Activated naive CD8-positive, alpha-beta T cell treated with anti-CD3 and anti-CD28 coated beads, Interleukin-2, amount 50 U/mL, for 24 hours (primary cell): ENCODE measurements at regions not wholly inside any gene's neighbourhood (a gene's known extent, or its start where the extent isn't known, plus 50 kb on each side); places are given as distances from the start of the nearest gene placed in this dataset.
A peak's percentile ranks its signal among the peaks of the same experiment; 100 is the strongest.

ENCODE experiments used
- ATAC-seq: fragments of 150-1000 bp; cut with Tn5 transposase; one replicate; pipeline ENCODE4 v1.10.0; 2021
- DNase-seq: peaks from one replicate; pipeline ENCODE4 v3.0.0; 2021
- H3K27ac Mint-ChIP-seq: one replicate; pipeline ENCODE4 v1.8.0; 2021; ENCODE audit warnings: mild to moderate bottlenecking, mixed read lengths
- H3K27me3 Mint-ChIP-seq: one replicate; pipeline ENCODE4 v1.8.0; 2021; ENCODE audit warnings: mixed read lengths
- H3K36me3 Mint-ChIP-seq: one replicate; pipeline ENCODE4 v1.8.0; 2021; ENCODE audit warnings: low read depth, mixed read lengths
- H3K4me1 Mint-ChIP-seq: one replicate; pipeline ENCODE4 v1.8.0; 2021; ENCODE audit warnings: mixed read lengths
- H3K4me3 Mint-ChIP-seq: one replicate; pipeline ENCODE4 v1.8.0; 2021; ENCODE audit warnings: mild to moderate bottlenecking, moderate library complexity, mixed read lengths
- H3K9me3 Mint-ChIP-seq: one replicate; pipeline ENCODE4 v1.8.0; 2021; ENCODE audit warnings: mixed read lengths

DNA sequence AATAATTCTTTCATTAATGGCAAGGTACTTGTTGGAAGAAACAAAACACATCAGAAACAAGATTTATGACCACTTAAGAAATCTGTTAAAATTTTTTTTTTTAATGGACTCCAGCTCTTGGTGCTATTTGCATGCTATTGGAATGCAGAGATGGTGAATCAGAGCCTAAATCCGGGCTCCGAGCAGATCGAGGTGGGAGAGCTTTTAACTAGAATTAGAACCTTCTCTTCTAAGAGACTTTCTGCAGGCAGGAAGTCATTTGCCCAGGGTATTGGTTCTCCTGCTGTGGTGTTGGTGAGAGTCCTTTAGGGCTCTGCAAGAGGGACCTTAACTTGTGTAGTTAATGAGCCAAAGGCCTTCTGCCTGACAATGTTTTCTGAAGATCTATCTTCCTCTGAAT, 419.4 kb downstream of the SNAPC1 start:
- H3K27ac Mint-ChIP-seq: no peak overlapping the region
- ATAC-seq (no peak), DNase-seq (no peak)
- H3K27me3 Mint-ChIP-seq: peaks cover 11% of the 10 kb centered on the region
- no peaks in the 10 kb centered on the region for H3K36me3 Mint-ChIP-seq
- H3K4me3 Mint-ChIP-seq: no peak overlapping the region
- no peaks in the 10 kb centered on the region for H3K4me1 Mint-ChIP-seq
- H3K9me3 Mint-ChIP-seq: no peaks in the 10 kb centered on the region

DNA sequence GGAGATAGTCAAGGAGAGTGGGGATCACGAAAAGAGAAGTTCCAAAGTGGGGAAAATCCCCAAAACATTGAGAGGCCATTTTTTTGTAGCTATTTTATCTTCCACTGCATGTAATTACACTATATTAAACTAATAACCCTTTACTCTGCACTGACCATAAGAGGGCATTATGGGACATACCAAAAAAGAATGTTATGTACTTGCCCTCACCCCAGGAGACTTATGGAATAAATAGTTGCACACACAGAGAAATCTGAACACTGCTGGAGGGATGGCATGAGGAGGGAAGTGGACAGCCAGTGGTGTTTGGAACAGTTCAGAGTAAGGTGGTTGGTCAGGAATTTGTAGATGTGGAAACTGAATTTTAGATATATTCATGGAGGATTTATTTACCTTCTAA, 422.9 kb downstream of the SNAPC1 start:
- DNase-seq: no peak
- no peaks in the 10 kb centered on the region for H3K4me1 Mint-ChIP-seq
- ATAC-seq: no peak
- peaks cover 9% of the 10 kb centered on the region for H3K27me3 Mint-ChIP-seq
- no peak overlapping the region for H3K4me3 Mint-ChIP-seq
- H3K27ac Mint-ChIP-seq: no peak overlapping the region
- no peaks in the 10 kb centered on the region for H3K36me3 Mint-ChIP-seq
- no peaks in the 10 kb centered on the region for H3K9me3 Mint-ChIP-seq

DNA sequence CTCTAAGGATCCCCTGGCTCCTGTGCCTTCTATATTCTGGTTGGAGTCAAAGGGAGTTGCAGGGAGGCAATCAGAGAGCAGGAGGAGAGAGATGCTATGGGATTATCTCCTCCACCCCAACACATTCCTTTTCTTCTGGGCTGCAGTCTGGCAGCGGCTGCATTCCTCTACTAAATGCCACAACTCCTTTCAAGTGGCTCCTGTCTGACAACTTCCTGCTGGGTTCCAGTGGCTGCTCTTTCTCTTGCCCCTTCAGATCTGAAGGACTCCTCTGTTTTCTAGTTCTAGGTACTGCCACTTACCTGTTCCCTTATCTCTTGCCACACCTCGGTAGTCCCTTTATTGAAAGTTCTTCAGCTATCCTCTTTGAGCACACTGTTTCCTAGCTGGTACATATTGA, 425.0 kb downstream of the SNAPC1 start:
- Mint-ChIP-seq H3K27me3 (peaks cover 9% of the 10 kb centered on the region), H3K9me3 (no peaks in the 10 kb centered on the region), H3K4me1 (no peaks in the 10 kb centered on the region), H3K27ac (no peak overlapping the region), H3K4me3 (no peak overlapping the region), H3K36me3 (no peaks in the 10 kb centered on the region)
- no peak for ATAC-seq
- DNase-seq: no peak

DNA sequence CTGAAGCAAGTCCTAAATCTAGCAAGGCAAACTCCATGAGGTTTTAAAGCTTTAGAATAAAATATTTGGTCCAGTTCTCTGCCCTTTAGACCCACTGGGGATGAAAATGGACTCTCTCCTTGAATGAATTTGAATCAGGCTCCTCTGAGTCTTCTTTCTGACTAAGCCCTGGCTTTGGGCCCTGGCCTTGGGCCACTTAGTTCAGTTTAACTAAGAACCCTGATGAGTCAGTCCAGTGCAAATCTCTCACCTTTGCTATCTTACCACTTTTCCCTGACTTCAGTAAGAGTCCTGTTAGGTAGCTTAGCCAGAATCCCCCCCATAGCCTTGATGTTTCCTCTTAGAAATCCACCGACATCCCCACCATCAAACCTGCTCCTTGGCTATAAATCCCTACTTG, 427.5 kb downstream of the SNAPC1 start:
- ATAC-seq (no peak), DNase-seq (no peak)
- H3K27me3 Mint-ChIP-seq: peaks cover 3% of the 10 kb centered on the region
- H3K4me1 Mint-ChIP-seq: no peaks in the 10 kb centered on the region
- no peaks in the 10 kb centered on the region for H3K36me3 Mint-ChIP-seq
- H3K9me3 Mint-ChIP-seq: no peaks in the 10 kb centered on the region
- H3K4me3 Mint-ChIP-seq: no peak overlapping the region
- no peak overlapping the region for H3K27ac Mint-ChIP-seq

DNA sequence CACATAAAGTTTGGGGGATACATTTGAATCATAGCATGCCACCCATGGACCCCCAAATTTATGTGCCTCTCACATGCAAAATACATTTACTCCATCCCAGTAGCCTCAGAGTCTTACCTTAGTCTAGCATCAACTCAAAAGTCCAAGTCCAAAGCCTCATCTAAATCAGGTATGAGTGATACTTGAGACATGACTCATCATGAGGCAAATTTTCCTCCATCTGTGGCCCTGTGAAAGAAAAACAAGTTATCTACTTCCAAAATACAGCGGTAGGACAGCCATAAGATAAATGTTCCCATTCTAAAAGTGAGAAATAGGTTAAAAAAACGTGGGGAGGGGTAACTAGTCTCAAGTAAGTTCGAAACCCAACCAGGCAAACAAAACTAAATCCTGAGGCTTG, 444.2 kb downstream of the SNAPC1 start:
- H3K4me1 Mint-ChIP-seq: no peaks in the 10 kb centered on the region
- peaks cover 11% of the 10 kb centered on the region for H3K27me3 Mint-ChIP-seq
- H3K9me3 Mint-ChIP-seq: peaks cover 5% of the 10 kb centered on the region
- DNase-seq: no peak
- no peak overlapping the region for H3K4me3 Mint-ChIP-seq
- no peaks in the 10 kb centered on the region for H3K36me3 Mint-ChIP-seq
- ATAC-seq: no peak
- H3K27ac Mint-ChIP-seq: no peak overlapping the region

DNA sequence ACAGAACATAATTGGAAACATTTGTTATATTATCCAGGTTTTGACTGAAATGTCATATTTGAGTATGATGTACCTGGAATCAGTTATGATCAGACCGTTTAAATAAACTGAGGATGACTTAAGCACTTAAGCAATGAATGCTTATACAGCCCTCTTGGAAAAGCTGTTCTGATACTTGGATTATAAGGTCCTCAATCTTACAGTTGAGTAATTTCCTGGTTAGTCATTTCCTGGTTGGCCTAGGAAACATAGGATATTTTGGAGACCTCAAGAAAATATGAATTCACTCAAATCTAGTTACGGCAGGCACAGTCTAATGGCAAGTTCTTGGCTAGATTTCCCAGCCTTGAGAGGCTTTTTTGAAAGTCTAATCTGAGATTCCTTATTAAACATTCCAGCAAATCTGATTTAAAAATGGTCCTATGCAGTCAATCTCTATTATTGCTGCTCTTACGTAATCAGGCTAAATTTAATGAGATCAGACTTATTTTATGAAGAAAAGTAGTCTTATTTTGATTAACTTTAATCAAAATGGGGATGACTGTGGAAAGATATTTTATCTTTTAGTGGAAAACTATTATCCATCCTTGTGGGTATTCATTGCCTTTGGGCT, 447.2 kb downstream of the SNAPC1 start:
- Mint-ChIP-seq H3K36me3 (no peaks in the 10 kb centered on the region), H3K27me3 (peaks cover 6% of the 10 kb centered on the region), H3K4me3 (no peak overlapping the region), H3K4me1 (no peaks in the 10 kb centered on the region), H3K9me3 (peaks cover 5% of the 10 kb centered on the region), H3K27ac (no peak overlapping the region)
- ATAC-seq: no peak
- no peak for DNase-seq

DNA sequence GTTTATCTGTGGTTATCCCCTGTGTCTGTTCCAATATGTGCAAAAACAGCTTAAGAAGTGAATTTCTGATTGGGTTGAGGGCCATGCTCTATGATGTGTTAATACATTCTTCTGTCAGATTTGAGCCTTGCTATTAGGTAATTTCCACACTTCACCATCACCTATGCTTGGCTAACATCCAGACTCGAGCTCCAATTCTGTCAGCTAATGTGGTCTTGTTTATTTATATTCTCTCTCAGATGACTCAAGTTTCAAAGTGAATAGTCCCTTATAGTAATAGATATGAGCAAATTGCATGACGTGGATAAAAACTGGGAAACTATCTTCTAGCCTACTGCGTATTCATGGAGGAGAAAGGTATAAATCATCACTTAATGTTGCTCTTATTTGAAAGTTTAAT, 451.3 kb downstream of the SNAPC1 start:
- Mint-ChIP-seq H3K4me1 (no peaks in the 10 kb centered on the region), H3K27me3 (peaks cover 6% of the 10 kb centered on the region), H3K9me3 (no peaks in the 10 kb centered on the region), H3K4me3 (no peak overlapping the region), H3K27ac (no peak overlapping the region), H3K36me3 (no peaks in the 10 kb centered on the region)
- no peak for DNase-seq
- ATAC-seq: no peak

DNA sequence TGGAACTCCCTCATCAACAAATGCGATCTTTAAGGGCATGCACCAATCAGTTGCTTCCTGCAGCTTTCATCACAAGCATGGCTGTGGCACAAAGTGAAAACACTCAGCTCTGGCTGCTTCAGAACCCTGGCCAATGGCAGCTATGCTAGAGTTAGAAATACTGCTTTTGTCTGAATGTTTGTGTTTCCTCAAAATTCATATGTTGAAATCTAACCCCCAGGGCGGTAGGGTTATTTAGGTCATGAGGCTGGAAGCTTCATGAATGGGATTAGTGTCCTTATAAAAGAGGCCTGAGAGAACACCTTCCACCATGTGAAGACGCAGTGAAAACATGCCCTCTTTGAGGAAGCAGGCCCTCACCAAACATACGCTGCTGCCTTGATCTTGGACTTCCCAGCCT, 453.9 kb downstream of the SNAPC1 start:
- H3K27ac Mint-ChIP-seq: no peak overlapping the region
- H3K9me3 Mint-ChIP-seq: no peaks in the 10 kb centered on the region
- peaks cover 5% of the 10 kb centered on the region for H3K27me3 Mint-ChIP-seq
- no peak for DNase-seq
- no peak for ATAC-seq
- no peaks in the 10 kb centered on the region for H3K36me3 Mint-ChIP-seq
- H3K4me1 Mint-ChIP-seq: no peaks in the 10 kb centered on the region
- no peak overlapping the region for H3K4me3 Mint-ChIP-seq

DNA sequence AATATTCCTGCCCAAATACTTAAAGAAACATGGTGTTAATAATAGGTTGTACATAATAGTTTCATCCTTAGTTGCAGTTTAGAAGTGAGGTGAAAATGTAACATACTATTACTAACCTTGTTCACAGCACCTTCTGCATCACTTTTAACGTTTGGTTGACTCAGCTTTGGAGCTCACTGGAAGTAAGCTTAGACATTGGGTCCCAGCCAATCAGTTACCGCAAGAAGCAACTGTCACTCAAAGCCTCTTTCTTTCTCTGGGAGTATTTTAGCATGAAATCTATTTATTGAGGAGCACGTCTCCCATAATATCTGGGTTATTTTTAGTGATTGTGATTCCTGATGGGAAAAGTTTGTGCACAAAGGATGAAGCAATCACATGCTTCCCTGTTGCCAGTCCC, 472.6 kb downstream of the SNAPC1 start:
- Mint-ChIP-seq H3K4me3 (no peak overlapping the region), H3K27ac (no peak overlapping the region), H3K4me1 (no peaks in the 10 kb centered on the region), H3K9me3 (peaks cover 28% of the 10 kb centered on the region), H3K36me3 (no peaks in the 10 kb centered on the region), H3K27me3 (no peaks in the 10 kb centered on the region)
- no peak for ATAC-seq
- DNase-seq: no peak

DNA sequence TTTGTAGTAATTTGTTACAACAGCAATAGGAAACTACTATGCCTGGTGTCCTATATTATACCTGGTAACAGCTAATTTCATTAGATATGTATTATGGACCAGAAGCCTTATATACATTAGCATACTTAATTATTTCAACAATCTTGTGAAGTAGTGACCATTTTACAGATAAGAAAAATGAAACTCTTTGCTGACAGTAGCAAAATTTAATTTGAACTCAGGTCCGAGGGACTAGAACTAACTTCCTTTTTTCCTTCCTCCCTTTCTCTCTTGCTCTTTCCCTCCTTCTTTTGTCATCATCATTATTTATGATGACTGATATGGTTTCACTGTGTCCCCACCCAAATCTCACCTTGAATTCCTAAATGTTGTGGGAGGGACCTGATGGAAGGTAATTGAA, 482.0 kb downstream of the SNAPC1 start:
- ATAC-seq: no peak
- no peak for DNase-seq
- H3K4me1 Mint-ChIP-seq: no peaks in the 10 kb centered on the region
- H3K27me3 Mint-ChIP-seq: no peaks in the 10 kb centered on the region
- H3K9me3 Mint-ChIP-seq: peaks cover 8% of the 10 kb centered on the region
- no peaks in the 10 kb centered on the region for H3K36me3 Mint-ChIP-seq
- H3K27ac Mint-ChIP-seq: no peak overlapping the region
- no peak overlapping the region for H3K4me3 Mint-ChIP-seq

DNA sequence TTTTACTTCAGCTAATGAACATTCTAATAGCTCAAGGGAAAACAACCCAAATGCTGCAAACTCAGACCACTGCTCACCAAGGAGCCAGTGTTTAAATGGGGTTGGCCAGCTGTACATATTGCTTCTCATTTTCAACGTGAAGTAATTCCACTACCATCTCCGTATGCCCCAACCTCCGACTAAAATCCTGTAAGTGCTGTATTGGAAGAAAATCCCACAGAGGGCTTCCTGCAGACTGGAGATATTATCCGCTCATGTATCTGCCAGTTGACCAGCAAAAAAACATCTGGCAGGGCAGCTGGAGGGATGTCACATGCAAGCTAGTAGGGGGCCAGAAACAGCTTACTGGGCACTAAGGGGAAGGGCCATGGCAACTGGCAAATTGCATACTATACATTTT, 485.0 kb downstream of the SNAPC1 start:
- H3K36me3 Mint-ChIP-seq: no peaks in the 10 kb centered on the region
- ATAC-seq (no peak), DNase-seq (no peak)
- no peak overlapping the region for H3K27ac Mint-ChIP-seq
- H3K4me3 Mint-ChIP-seq: no peak overlapping the region
- no peaks in the 10 kb centered on the region for H3K4me1 Mint-ChIP-seq
- H3K9me3 Mint-ChIP-seq: peaks cover 8% of the 10 kb centered on the region
- H3K27me3 Mint-ChIP-seq: no peaks in the 10 kb centered on the region

DNA sequence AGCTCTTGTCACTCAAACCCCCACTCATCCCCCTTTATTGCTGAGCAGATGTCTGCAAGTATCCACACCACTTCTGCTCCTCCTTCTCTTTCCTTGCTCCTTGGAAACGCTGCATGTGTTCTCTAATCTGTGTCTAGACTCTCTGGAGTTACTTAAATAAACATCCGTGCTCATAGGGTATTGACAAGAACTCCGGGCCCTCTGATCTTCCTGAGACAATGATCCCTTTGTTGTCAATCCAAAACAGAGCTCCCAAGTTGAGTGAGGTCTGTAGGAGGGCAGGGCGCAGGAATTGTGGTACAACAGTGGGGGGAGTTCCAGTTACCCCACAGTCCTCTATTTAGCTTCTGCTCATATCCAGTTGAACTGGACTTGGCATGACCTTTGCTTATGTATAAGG, 489.0 kb downstream of the SNAPC1 start:
- no peak for ATAC-seq
- no peak for DNase-seq
- Mint-ChIP-seq H3K4me1 (no peaks in the 10 kb centered on the region), H3K36me3 (no peaks in the 10 kb centered on the region), H3K27ac (no peak overlapping the region), H3K9me3 (no peaks in the 10 kb centered on the region), H3K4me3 (no peak overlapping the region), H3K27me3 (no peaks in the 10 kb centered on the region)

DNA sequence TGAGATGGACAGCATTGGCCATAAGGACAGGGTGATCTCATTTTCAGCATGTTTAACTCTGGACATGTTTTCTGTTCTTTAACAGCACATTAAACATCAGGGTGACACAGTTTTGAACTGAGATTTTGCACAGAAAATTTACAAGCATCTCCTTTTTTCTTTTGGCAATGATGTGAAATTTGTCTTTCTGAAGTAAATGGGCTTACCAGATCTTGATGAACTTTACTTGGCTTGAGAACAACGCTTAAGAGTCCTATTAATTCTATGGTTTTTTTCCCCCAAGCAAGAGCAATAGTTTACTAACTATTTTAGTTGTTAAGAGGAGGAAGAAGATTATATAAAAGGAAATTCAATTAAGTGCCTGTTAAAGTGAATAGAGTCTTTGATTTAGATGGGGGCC, 491.0 kb downstream of the SNAPC1 start:
- no peak overlapping the region for H3K27ac Mint-ChIP-seq
- no peaks in the 10 kb centered on the region for H3K9me3 Mint-ChIP-seq
- H3K27me3 Mint-ChIP-seq: no peaks in the 10 kb centered on the region

DNA sequence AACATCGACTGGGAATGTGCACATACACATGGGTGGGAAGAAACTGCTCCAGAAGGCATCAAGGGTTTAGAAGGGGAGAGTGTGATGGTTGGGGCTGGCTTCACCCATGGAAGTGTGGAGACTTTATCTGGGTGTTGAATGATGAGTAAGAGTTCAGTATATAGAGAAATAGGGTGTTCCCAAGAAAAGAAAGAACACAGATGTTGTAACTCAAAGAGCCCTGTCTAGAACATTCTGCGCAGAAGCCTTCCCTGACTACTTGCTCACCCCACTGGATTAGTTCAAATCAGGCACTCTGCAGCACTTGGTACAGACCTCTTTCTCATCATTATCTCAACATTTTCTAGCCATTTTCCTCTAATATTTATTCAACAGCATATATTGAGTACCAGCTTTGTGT, 491.7 kb downstream of the SNAPC1 start:
- H3K9me3 Mint-ChIP-seq: no peaks in the 10 kb centered on the region
- no peaks in the 10 kb centered on the region for H3K4me1 Mint-ChIP-seq
- no peak overlapping the region for H3K4me3 Mint-ChIP-seq
- H3K27ac Mint-ChIP-seq: no peak overlapping the region
- no peaks in the 10 kb centered on the region for H3K36me3 Mint-ChIP-seq
- ATAC-seq (no peak), DNase-seq (no peak)
- H3K27me3 Mint-ChIP-seq: no peaks in the 10 kb centered on the region

More for the DNA sequence above, 491.0 kb downstream of the SNAPC1 start:
- Mint-ChIP-seq H3K4me1 (no peaks in the 10 kb centered on the region), H3K36me3 (no peaks in the 10 kb centered on the region), H3K4me3 (no peak overlapping the region)
- DNase-seq (no peak), ATAC-seq (no peak)

DNA sequence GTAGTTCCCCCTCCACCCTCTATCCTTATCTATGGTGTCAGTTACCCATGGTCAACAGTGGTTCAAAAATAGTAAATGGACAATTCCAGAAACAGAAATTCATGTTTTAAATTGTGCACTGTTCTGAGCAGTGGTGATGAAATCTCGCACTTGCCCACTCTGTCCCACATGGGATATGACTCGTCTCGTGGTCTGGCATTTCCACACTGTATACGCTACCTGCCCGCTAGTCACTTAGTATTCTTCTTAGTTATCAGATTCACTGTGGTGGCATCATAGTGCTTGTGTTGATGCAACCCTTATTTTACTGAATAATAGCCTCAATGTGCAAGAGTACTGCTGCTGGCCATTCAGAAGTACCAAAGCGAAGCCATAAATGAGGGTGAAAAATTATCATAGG, 507.0 kb downstream of the SNAPC1 start:
- peaks cover 2% of the 10 kb centered on the region for H3K4me1 Mint-ChIP-seq
- ATAC-seq (peak; percentile 87), DNase-seq (peak; percentile 7)
- peaks cover 4% of the 10 kb centered on the region for H3K27me3 Mint-ChIP-seq
- H3K36me3 Mint-ChIP-seq: no peaks in the 10 kb centered on the region
- H3K9me3 Mint-ChIP-seq: no peaks in the 10 kb centered on the region
- H3K27ac Mint-ChIP-seq: no peak overlapping the region
- H3K4me3 Mint-ChIP-seq: no peak overlapping the region

DNA sequence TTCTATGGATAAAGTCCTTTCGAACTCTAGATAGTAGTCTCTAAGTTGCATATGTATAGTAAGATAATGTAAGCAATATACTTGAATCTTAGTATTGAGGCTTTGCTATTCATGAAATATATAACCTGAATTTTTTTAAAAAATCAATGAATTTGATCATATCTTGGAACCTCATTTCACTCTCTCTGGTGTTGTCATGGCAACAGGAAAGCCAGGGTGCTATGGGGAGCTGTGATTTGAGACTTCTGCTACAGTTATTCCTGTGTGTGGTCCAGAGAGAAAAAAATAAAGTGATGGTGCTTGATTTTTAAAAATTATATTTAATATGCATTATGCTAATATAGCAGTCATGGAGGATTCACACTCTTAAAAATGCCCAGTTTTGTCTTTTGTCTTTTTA, 508.0 kb downstream of the SNAPC1 start:
- H3K4me3 Mint-ChIP-seq: no peak overlapping the region
- peaks cover 2% of the 10 kb centered on the region for H3K4me1 Mint-ChIP-seq
- ATAC-seq: no peak
- H3K9me3 Mint-ChIP-seq: no peaks in the 10 kb centered on the region
- no peaks in the 10 kb centered on the region for H3K36me3 Mint-ChIP-seq
- no peak overlapping the region for H3K27ac Mint-ChIP-seq
- peaks cover 4% of the 10 kb centered on the region for H3K27me3 Mint-ChIP-seq
- DNase-seq: no peak
